ENCODE measurements at regions not wholly inside any gene's neighbourhood (a gene's known extent, or its start where the extent isn't known, plus 50 kb on each side); places are given as distances from the start of the nearest gene placed in this dataset.

GRCh38 chr16:48435318-48435680 is 50.1 kb upstream of the SIAH1 start:
- H3K36me3 ChIP-seq (ENCODE audit: low read length): no peaks in the 10 kb centered on the region
- no peaks in the 10 kb centered on the region for H3K79me2 ChIP-seq (ENCODE audit: insufficient read depth, low read length)
- H2AFZ ChIP-seq (ENCODE audit: low read depth, low read length, severe bottlenecking): no peak overlapping the region
- no peak overlapping the region for H3K9ac ChIP-seq (ENCODE audit: low read length)
- no peak overlapping the region for H3K4me2 ChIP-seq (ENCODE audit: low read depth, low read length, poor library complexity, severe bottlenecking)
- no peaks in the 10 kb centered on the region for H3F3A ChIP-seq (ENCODE audit: insufficient read depth)
- no peaks in the 10 kb centered on the region for H4K20me1 ChIP-seq (ENCODE audit: low read depth, low read length)
- no peak overlapping the region for H3K27ac ChIP-seq (ENCODE audit: low read depth, low read length)
- TF ChIP-seq, protein P1, sequence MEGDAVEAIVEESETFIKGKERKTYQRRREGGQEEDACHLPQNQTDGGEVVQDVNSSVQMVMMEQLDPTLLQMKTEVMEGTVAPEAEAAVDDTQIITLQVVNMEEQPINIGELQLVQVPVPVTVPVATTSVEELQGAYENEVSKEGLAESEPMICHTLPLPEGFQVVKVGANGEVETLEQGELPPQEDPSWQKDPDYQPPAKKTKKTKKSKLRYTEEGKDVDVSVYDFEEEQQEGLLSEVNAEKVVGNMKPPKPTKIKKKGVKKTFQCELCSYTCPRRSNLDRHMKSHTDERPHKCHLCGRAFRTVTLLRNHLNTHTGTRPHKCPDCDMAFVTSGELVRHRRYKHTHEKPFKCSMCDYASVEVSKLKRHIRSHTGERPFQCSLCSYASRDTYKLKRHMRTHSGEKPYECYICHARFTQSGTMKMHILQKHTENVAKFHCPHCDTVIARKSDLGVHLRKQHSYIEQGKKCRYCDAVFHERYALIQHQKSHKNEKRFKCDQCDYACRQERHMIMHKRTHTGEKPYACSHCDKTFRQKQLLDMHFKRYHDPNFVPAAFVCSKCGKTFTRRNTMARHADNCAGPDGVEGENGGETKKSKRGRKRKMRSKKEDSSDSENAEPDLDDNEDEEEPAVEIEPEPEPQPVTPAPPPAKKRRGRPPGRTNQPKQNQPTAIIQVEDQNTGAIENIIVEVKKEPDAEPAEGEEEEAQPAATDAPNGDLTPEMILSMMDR (IDR thresholded peaks at IDR 0.05; ENCODE audit: insufficient read depth, low read length, poor library complexity, severe bottlenecking): no peak
- TF ChIP-seq EZH2phosphoT487 (conservative IDR thresholded peaks at IDR 0.05; ENCODE audit: low read length): no peak
- H3K9me2 ChIP-seq (replicated peaks; ENCODE audit: insufficient read depth, low read length): no peaks in the 10 kb centered on the region
- no peaks in the 10 kb centered on the region for H3K9me3 ChIP-seq (ENCODE audit: insufficient read depth, low read length)
- no peaks in the 10 kb centered on the region for H3K27me3 ChIP-seq (ENCODE audit: low read length)
- no peak overlapping the region for H3K4me3 ChIP-seq (ENCODE audit: insufficient read depth, low read length, poor library complexity, severe bottlenecking)
